ENCODE measurements at regions not wholly inside any gene's neighbourhood (a gene's known extent, or its start where the extent isn't known, plus 50 kb on each side); places are given as distances from the start of the nearest gene placed in this dataset.
"Not testable (repeated sequence)": the region's sequence is repeated elsewhere in the genome, so short reads cannot be mapped to it uniquely, and the experiment has no call there.

DNA sequence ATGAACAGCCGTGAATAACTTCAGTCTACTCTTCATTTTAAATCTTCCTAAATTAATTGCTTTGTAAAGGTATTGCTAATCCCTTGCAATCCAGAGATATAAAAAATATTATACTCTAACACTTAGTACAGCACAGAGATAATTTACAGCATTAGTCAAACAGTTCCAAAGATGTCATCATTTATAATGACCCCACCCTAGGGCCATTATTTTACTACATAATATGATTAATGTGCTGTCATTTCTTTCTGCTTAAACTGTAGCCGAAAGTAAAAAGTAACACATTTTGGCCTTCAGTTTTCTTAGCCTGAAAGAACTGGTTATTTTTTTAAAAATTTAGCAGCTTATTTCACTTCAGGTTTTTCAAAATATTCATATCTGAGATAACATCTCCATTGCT, 256.3 kb upstream of the RFC3 start:
- no peak for DNase-seq

- DNase-seq: no peak
Measured at GRCh38 chr13:33571618-33572017, 246.3 kb upstream of the RFC3 start.

GRCh38 chr13:33572322-33572721, 245.6 kb upstream of the RFC3 start:
- not testable (repeated sequence) for DNase-seq

- no peak for DNase-seq
Measured at GRCh38 chr13:33575378-33575777, 242.6 kb upstream of the RFC3 start.

DNA sequence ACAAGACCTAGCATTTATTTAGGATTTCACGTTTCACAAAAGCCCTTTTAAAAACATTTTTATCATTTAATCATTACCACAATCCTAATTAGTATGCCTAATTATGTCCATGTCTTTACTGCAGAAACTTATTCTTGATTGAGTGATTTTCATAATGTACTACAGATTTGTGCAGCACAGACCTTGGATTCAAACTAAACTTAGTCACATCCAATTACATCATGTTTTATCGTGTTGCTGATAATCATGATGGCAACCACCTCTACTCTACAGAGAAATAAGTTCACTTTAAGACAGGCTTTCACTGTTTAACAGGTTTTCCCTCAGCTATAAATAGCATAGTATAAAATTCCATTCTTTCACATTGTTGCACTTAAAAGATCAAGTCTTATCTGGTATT, 240.9 kb upstream of the RFC3 start:
- no peak for DNase-seq

DNA sequence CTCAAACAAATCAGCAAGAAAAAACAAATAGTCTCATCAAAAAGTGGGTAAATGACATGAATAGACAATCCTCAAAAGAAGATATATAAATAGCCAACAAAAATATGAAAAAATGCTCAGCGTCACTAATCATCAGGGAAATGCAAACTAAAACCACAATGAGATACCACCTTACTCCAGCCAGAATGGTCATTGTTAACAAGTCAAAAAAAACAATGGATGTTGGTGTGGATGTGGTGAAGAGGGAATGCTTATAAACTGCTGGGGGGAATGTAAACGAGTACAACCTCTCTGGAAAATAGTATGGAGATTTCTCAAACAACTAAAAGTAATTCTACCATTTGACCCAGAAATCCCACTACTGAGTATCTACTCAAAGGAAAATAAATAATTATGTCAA, 239.2 kb upstream of the RFC3 start:
- DNase-seq: no peak

GRCh38 chr13:33582121-33582520, 235.8 kb upstream of the RFC3 start:
- DNase-seq: no peak

DNA sequence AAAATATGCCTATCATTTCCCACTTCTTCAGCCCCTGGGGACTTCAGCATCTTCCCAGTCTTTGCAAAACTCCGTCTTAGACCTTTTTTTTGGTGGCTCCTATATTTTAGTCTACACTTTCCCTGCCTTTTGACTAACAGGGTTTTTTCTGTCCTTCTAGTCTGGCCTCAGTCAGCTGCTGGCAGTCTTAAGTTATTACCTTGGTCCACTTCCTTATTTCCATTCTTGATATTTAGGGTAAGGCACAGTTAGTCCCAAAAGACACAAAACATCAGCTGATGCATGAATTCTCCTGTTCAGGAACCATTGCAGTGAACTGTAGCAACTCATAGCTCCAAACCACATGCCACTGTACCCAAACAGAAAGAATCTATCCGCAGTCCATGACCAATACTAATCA, 234.6 kb upstream of the RFC3 start:
- no peak for DNase-seq

- no peak for DNase-seq
Measured at GRCh38 chr13:33590936-33591335, 227.0 kb upstream of the RFC3 start.

- DNase-seq: no peak
Measured at GRCh38 chr13:33606692-33607091, 211.3 kb upstream of the RFC3 start.

- DNase-seq: peak; percentile 58
Measured at GRCh38 chr13:33610438-33611120, 207.4 kb upstream of the RFC3 start.

- peak; percentile 90 for DNase-seq
Measured at GRCh38 chr13:33611121-33611805, 206.7 kb upstream of the RFC3 start.

DNA sequence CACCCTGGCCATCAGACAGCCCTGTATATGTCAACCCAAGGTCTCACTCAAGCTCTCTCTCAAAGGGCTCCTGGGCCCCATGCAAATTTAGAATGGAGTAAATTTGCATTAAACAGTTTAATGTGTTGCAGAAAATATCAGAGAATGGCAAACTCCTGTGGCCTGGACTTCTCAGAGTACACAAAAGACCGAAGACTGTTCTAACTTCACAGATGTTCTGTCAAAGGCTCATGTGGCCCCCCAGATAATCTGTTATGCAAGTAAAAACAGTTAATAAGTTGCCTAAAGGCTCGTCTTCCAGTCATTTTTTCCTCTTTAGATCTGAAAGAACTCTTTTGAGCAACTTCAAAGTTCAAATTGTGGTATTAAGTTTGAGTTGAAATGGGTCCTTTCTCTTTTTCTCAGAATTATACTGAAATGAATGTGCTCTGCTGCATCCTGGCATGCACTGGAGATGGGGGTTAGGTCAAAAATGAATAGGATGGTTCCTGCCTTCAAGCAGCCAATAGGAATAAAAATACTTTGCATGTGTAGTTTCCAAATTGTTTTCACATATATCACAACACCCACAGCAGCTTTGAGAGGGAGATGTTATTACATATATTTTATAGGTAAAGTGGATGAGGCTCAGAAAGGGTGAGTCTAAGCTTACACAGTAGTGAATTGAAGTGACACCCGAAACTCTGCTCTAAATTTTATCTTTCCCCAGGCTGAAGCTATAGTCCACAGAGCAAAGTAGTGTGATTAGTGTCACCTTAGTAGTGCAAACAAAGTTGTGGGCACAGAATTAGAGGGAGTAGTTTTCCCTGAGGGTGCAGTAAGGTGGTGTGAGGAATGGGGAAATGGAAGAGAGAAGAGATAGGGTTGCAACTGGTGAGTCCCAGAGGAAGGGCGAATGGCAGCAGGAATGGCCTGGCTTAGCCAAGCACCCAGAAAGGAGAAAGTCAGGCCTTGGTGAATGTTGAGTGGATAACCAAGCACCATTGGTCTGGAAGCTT, 205.0 kb upstream of the RFC3 start:
- DNase-seq: no peak

GRCh38 chr13:33615436-33615835, 202.5 kb upstream of the RFC3 start:
- DNase-seq: no peak

- DNase-seq: no peak
Measured at GRCh38 chr13:33616130-33616529, 201.8 kb upstream of the RFC3 start.

DNA sequence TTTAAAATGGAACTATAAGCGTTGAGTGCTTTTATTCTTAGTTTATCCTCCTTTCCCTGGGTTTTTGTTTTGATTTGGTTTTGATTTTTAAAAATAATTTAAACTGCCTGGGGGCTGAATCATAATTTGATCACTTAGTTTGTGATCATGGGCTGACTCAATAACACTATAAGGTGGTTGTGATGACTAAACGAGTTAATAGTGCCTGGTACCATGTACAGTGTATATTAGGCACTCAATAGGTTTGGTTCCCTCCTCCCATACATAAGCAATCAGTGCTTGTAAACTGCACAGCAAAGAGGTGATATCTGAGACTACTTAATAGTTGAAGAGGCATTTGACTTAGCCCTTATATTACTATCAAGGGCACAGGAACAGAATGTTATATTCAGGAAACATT, 200.9 kb upstream of the RFC3 start:
- DNase-seq: no peak

DNA sequence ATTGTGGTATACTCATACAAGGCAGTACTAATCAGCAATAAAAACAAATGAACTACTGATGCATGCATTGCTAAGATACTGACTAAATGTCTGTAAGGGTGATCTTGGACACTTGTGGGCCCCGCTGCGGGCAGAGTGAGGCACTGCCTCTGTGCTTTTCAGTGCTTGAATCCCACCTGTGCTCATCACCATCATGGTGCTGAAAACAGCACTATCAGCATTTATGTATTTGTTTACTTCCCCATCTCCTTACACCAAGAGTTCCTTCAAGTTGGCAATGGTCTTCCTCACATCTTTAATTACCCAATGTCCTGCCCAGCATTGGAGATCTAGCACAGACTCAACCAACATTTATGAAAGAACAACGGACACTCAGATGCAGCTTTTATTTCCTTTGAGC, 193.7 kb upstream of the RFC3 start:
- DNase-seq: no peak

- DNase-seq: no peak
Measured at GRCh38 chr13:33624740-33625139, 193.2 kb upstream of the RFC3 start.

GRCh38 chr13:33626407-33626806, 191.5 kb upstream of the RFC3 start:
- no peak for DNase-seq

DNA sequence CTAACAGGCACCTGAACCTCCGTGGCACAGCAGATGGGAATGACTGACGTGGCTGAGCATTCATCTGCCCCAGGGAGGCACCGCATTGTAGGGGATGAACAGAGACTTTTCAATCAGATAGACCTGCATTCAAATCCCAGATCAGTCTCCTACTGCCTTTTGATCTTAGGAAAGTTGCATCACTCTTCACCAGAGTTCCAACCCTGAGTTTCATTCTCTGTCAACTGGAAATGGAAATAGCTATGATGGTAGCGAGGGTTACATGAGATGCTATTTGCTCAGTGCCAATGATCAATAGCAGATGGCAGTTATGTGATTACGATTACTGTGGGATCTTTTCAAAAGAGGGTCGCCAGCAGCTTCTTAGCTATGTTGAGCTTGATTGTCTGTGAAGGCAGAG, 189.3 kb upstream of the RFC3 start:
- DNase-seq: no peak

DNA sequence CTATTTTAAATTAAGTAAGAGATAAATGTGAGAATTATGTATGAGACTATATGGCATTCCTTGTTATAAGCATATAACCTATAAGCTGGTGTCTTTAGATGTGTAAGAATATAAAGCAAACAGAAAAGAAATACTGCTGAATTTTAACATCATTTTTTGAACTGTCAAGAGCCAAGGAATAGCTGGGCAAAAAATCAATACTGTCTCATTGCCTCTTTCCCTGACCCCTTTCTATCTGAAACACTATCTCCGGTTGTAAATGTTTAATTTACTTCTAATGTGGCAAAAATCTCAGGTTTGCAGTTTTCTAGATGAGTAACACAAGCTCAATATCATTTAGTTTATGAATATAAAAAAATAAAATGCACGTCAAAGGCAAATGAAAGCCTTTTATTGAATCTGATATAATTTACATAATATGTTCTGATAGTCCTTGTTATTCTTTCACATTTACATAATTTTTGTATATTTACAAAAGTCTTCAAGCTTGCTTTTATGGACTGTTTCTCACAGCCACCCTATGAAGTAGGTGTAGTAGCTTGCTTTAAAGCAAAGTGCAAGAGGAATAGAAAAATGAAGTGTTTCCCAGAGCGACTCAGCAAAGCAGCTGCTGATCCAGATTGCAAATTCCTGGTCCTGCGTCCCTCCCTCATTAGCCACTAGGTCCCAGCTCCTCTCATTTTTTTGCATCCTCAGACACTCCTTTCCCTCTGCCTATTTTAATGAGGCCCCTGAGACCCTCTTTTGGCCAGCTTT, 188.2 kb upstream of the RFC3 start:
- no peak for DNase-seq

GRCh38 chr13:33633701-33634545, 184.0 kb upstream of the RFC3 start:
- DNase-seq: no peak
